GM19035 (cell line): ENCODE measurements at regions not wholly inside any gene's neighbourhood (a gene's known extent, or its start where the extent isn't known, plus 50 kb on each side); places are given as distances from the start of the nearest gene placed in this dataset.
"Not testable (repeated sequence)": the region's sequence is repeated elsewhere in the genome, so short reads cannot be mapped to it uniquely, and the experiment has no call there.

Source experiments
- ATAC-seq: cut with Tn5 transposase; IDR thresholded peaks from one replicate; pipeline ENCODE4 v1.9.1; 2021; ENCODE audit not compliant: unreplicated experiment

- ATAC-seq: no peak
Observed at GRCh38 chr9:104269996-104270963, 176.2 kb downstream of the SMC2 start.

- ATAC-seq: no peak
Observed at GRCh38 chr9:104276709-104277245, 182.7 kb downstream of the SMC2 start.

- ATAC-seq: no peak
Observed at GRCh38 chr9:104278929-104279496, 184.9 kb downstream of the SMC2 start.

GRCh38 chr9:104279535-104280177, 185.5 kb downstream of the SMC2 start:
- ATAC-seq: no peak

- ATAC-seq: no peak
Observed at GRCh38 chr9:104280178-104280560, 186.1 kb downstream of the SMC2 start.

GRCh38 chr9:104280711-104281110, 186.6 kb downstream of the SMC2 start:
- ATAC-seq: no peak

- no peak for ATAC-seq
Observed at GRCh38 chr9:104286187-104286586, 192.1 kb downstream of the SMC2 start.

GRCh38 chr9:104286799-104287198, 192.7 kb downstream of the SMC2 start:
- no peak for ATAC-seq

GRCh38 chr9:104287253-104287878, 193.3 kb downstream of the SMC2 start:
- ATAC-seq: no peak

GRCh38 chr9:104293877-104294276, 199.8 kb downstream of the SMC2 start:
- ATAC-seq: no peak

- ATAC-seq: no peak
Observed at GRCh38 chr9:104300124-104300523, 203.9 kb upstream of the OR13F1 start.

GRCh38 chr9:104301755-104302154, 202.3 kb upstream of the OR13F1 start:
- no peak for ATAC-seq

GRCh38 chr9:104302775-104303174, 201.3 kb upstream of the OR13F1 start:
- ATAC-seq: no peak

GRCh38 chr9:104304925-104305324, 199.1 kb upstream of the OR13F1 start:
- no peak for ATAC-seq

- ATAC-seq: no peak
Observed at GRCh38 chr9:104313396-104314110, 190.5 kb upstream of the OR13F1 start.

GRCh38 chr9:104316201-104317009, 187.7 kb upstream of the OR13F1 start:
- not testable (repeated sequence) for ATAC-seq

- ATAC-seq: no peak
Observed at GRCh38 chr9:104319198-104319597, 184.9 kb upstream of the OR13F1 start.

- ATAC-seq: no peak
Observed at GRCh38 chr9:104319685-104320084, 184.4 kb upstream of the OR13F1 start.

- ATAC-seq: no peak
Observed at GRCh38 chr9:104322596-104322995, 181.5 kb upstream of the OR13F1 start.
